22Rv1 (cell line): ENCODE measurements at regions not wholly inside any gene's neighbourhood (a gene's known extent, or its start where the extent isn't known, plus 50 kb on each side); places are given as distances from the start of the nearest gene placed in this dataset.

ENCODE experiments used
- ZFX ChIP-seq: fragments of 450-650 bp; IDR thresholded peaks from 2 replicates; pipeline ENCODE4 v1.6.1; 2017; ENCODE audit warnings: antibody characterized with exemption, borderline replicate concordance
- TF ChIP-seq, protein P1 (sequence below): fragments of 450-650 bp; IDR thresholded peaks from 2 replicates; pipeline ENCODE4 v1.5.1; 2017; ENCODE audit warnings: mild to moderate bottlenecking

DNA sequence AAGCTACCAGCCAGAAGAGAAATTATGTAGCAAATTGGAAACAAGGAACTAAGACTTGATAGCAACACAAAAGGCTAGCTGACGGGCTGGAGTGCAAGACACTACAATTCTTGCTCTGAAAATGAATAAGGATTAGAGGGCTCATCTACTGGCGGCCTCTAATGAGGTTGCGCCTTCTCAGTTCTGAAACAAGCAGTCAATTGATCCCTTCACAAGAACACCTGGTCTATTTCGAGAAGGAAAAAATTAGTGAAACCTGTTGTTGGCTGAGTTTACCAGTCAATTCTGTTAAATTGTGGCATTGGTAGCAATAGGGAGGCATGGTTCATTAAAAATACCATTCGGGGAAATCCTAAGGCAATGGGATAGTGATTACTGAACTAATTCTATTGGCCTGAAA, 74.8 kb upstream of the JARID2 start:
- TF ChIP-seq, protein P1, sequence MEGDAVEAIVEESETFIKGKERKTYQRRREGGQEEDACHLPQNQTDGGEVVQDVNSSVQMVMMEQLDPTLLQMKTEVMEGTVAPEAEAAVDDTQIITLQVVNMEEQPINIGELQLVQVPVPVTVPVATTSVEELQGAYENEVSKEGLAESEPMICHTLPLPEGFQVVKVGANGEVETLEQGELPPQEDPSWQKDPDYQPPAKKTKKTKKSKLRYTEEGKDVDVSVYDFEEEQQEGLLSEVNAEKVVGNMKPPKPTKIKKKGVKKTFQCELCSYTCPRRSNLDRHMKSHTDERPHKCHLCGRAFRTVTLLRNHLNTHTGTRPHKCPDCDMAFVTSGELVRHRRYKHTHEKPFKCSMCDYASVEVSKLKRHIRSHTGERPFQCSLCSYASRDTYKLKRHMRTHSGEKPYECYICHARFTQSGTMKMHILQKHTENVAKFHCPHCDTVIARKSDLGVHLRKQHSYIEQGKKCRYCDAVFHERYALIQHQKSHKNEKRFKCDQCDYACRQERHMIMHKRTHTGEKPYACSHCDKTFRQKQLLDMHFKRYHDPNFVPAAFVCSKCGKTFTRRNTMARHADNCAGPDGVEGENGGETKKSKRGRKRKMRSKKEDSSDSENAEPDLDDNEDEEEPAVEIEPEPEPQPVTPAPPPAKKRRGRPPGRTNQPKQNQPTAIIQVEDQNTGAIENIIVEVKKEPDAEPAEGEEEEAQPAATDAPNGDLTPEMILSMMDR: no peak
- no peak for TF ChIP-seq ZFX
